Activated T-helper 17 cell treated with anti-CD3 and anti-CD28 coated beads, Interleukin-2, amount 50 U/mL, for 72 hours (primary cell): ENCODE measurements at regions not wholly inside any gene's neighbourhood (a gene's known extent, or its start where the extent isn't known, plus 50 kb on each side); places are given as distances from the start of the nearest gene placed in this dataset.
"Not testable (repeated sequence)": the region's sequence is repeated elsewhere in the genome, so short reads cannot be mapped to it uniquely, and the experiment has no call there.

ENCODE experiments used
- ATAC-seq: fragments of 150-1000 bp; cut with Tn5 transposase; replicated peaks from 2 replicates; pipeline ENCODE4 v1.10.0; 2021; ENCODE audit warnings: mild to moderate bottlenecking, moderate library complexity
- H3K27ac Mint-ChIP-seq: one replicate; pipeline ENCODE4 v1.8.0; 2022; ENCODE audit warnings: mixed read lengths
- H3K27me3 Mint-ChIP-seq: one replicate; pipeline ENCODE4 v1.8.0; 2022; ENCODE audit warnings: mixed read lengths
- H3K36me3 Mint-ChIP-seq: one replicate; pipeline ENCODE4 v1.8.0; 2022; ENCODE audit warnings: low read depth, mild to moderate bottlenecking, mixed read lengths
- H3K4me1 Mint-ChIP-seq: one replicate; pipeline ENCODE4 v1.8.0; 2022; ENCODE audit warnings: mixed read lengths
- H3K4me3 Mint-ChIP-seq: one replicate; pipeline ENCODE4 v1.8.0; 2022; ENCODE audit warnings: mild to moderate bottlenecking, mixed read lengths
- H3K9me3 Mint-ChIP-seq: one replicate; pipeline ENCODE4 v1.8.0; 2022; ENCODE audit warnings: mixed read lengths

GRCh38 chr7:68833422-68833821, 764.9 kb upstream of the AUTS2 start:
- Mint-ChIP-seq H3K9me3 (peaks cover 17% of the 10 kb centered on the region), H3K4me1 (no peaks in the 10 kb centered on the region), H3K36me3 (no peaks in the 10 kb centered on the region), H3K4me3 (no peak overlapping the region), H3K27ac (no peak overlapping the region), H3K27me3 (no peaks in the 10 kb centered on the region)
- ATAC-seq = no peak

- Mint-ChIP-seq H3K4me3 (no peak overlapping the region), H3K27ac (no peak overlapping the region), H3K4me1 (no peaks in the 10 kb centered on the region), H3K36me3 (no peaks in the 10 kb centered on the region), H3K27me3 (no peaks in the 10 kb centered on the region), H3K9me3 (peaks cover 7% of the 10 kb centered on the region)
- ATAC-seq = no peak
These were observed 759.3 kb upstream of the AUTS2 start for GRCh38 chr7:68839014-68839413.

- H3K9me3 Mint-ChIP-seq = peaks cover 17% of the 10 kb centered on the region
- H3K27ac Mint-ChIP-seq = no peak overlapping the region
- no peak for ATAC-seq
- H3K27me3 Mint-ChIP-seq = no peaks in the 10 kb centered on the region
- H3K4me3 Mint-ChIP-seq = no peak overlapping the region
- H3K4me1 Mint-ChIP-seq = no peaks in the 10 kb centered on the region
- H3K36me3 Mint-ChIP-seq = no peaks in the 10 kb centered on the region
These were observed 757.3 kb upstream of the AUTS2 start for GRCh38 chr7:68840991-68841390.

GRCh38 chr7:68843985-68844384, 754.3 kb upstream of the AUTS2 start:
- H3K36me3 Mint-ChIP-seq, H3K4me1 Mint-ChIP-seq, H3K27me3 Mint-ChIP-seq, H3K4me3 Mint-ChIP-seq, H3K27ac Mint-ChIP-seq, ATAC-seq: not testable (repeated sequence)
- peaks cover 15% of the 10 kb centered on the region for H3K9me3 Mint-ChIP-seq

GRCh38 chr7:68846811-68847325, 751.4 kb upstream of the AUTS2 start:
- no peak overlapping the region for H3K27ac Mint-ChIP-seq
- no peaks in the 10 kb centered on the region for H3K27me3 Mint-ChIP-seq
- no peak for ATAC-seq
- no peak overlapping the region for H3K4me3 Mint-ChIP-seq
- no peaks in the 10 kb centered on the region for H3K4me1 Mint-ChIP-seq
- peaks cover 15% of the 10 kb centered on the region for H3K9me3 Mint-ChIP-seq
- no peaks in the 10 kb centered on the region for H3K36me3 Mint-ChIP-seq

GRCh38 chr7:68853254-68853653, 745.0 kb upstream of the AUTS2 start:
- no peak for ATAC-seq
- peaks cover 10% of the 10 kb centered on the region for H3K9me3 Mint-ChIP-seq
- H3K27ac Mint-ChIP-seq = no peak overlapping the region
- H3K27me3 Mint-ChIP-seq = no peaks in the 10 kb centered on the region
- no peaks in the 10 kb centered on the region for H3K4me1 Mint-ChIP-seq
- H3K4me3 Mint-ChIP-seq = no peak overlapping the region
- H3K36me3 Mint-ChIP-seq = no peaks in the 10 kb centered on the region

- H3K9me3 Mint-ChIP-seq = peaks cover 17% of the 10 kb centered on the region
- no peaks in the 10 kb centered on the region for H3K36me3 Mint-ChIP-seq
- H3K4me3 Mint-ChIP-seq = no peak overlapping the region
- no peak for ATAC-seq
- H3K27me3 Mint-ChIP-seq = no peaks in the 10 kb centered on the region
- no peaks in the 10 kb centered on the region for H3K4me1 Mint-ChIP-seq
- H3K27ac Mint-ChIP-seq = no peak overlapping the region
These were observed 740.7 kb upstream of the AUTS2 start for GRCh38 chr7:68857571-68857970.

GRCh38 chr7:68858497-68858896, 739.8 kb upstream of the AUTS2 start:
- ATAC-seq = no peak
- H3K27ac Mint-ChIP-seq = no peak overlapping the region
- no peak overlapping the region for H3K4me3 Mint-ChIP-seq
- H3K9me3 Mint-ChIP-seq = peaks cover 17% of the 10 kb centered on the region
- H3K27me3 Mint-ChIP-seq = no peaks in the 10 kb centered on the region
- H3K36me3 Mint-ChIP-seq = no peaks in the 10 kb centered on the region
- no peaks in the 10 kb centered on the region for H3K4me1 Mint-ChIP-seq

- H3K4me1 Mint-ChIP-seq = no peaks in the 10 kb centered on the region
- no peak overlapping the region for H3K4me3 Mint-ChIP-seq
- no peaks in the 10 kb centered on the region for H3K36me3 Mint-ChIP-seq
- no peak overlapping the region for H3K27ac Mint-ChIP-seq
- no peaks in the 10 kb centered on the region for H3K27me3 Mint-ChIP-seq
- H3K9me3 Mint-ChIP-seq = peaks cover 14% of the 10 kb centered on the region
- ATAC-seq = no peak
These were observed 737.1 kb upstream of the AUTS2 start for GRCh38 chr7:68861171-68861570.

GRCh38 chr7:68862261-68862660, 736.0 kb upstream of the AUTS2 start:
- Mint-ChIP-seq H3K9me3 (peaks cover 11% of the 10 kb centered on the region), H3K4me1 (no peaks in the 10 kb centered on the region), H3K36me3 (no peaks in the 10 kb centered on the region), H3K4me3 (no peak overlapping the region), H3K27me3 (no peaks in the 10 kb centered on the region), H3K27ac (no peak overlapping the region)
- ATAC-seq = no peak

- Mint-ChIP-seq H3K4me3 (no peak overlapping the region), H3K9me3 (peaks cover 11% of the 10 kb centered on the region), H3K4me1 (no peaks in the 10 kb centered on the region), H3K27ac (no peak overlapping the region), H3K36me3 (no peaks in the 10 kb centered on the region), H3K27me3 (no peaks in the 10 kb centered on the region)
- no peak for ATAC-seq
These were observed 735.5 kb upstream of the AUTS2 start for GRCh38 chr7:68862736-68863135.

GRCh38 chr7:68865351-68866199, 732.7 kb upstream of the AUTS2 start:
- no peaks in the 10 kb centered on the region for H3K4me1 Mint-ChIP-seq
- ATAC-seq = no peak
- no peaks in the 10 kb centered on the region for H3K27me3 Mint-ChIP-seq
- H3K27ac Mint-ChIP-seq = no peak overlapping the region
- H3K36me3 Mint-ChIP-seq = no peaks in the 10 kb centered on the region
- H3K9me3 Mint-ChIP-seq = peaks cover 18% of the 10 kb centered on the region
- H3K4me3 Mint-ChIP-seq = no peak overlapping the region

GRCh38 chr7:68866200-68866570, 732.1 kb upstream of the AUTS2 start:
- H3K36me3 Mint-ChIP-seq = no peaks in the 10 kb centered on the region
- peaks cover 19% of the 10 kb centered on the region for H3K9me3 Mint-ChIP-seq
- no peaks in the 10 kb centered on the region for H3K27me3 Mint-ChIP-seq
- no peak overlapping the region for H3K4me3 Mint-ChIP-seq
- H3K27ac Mint-ChIP-seq = no peak overlapping the region
- ATAC-seq = no peak
- H3K4me1 Mint-ChIP-seq = no peaks in the 10 kb centered on the region

- peaks cover 16% of the 10 kb centered on the region for H3K9me3 Mint-ChIP-seq
- not testable (repeated sequence) for H3K27me3 Mint-ChIP-seq, H3K4me1 Mint-ChIP-seq, H3K36me3 Mint-ChIP-seq, ATAC-seq, H3K27ac Mint-ChIP-seq, H3K4me3 Mint-ChIP-seq
These were observed 731.6 kb upstream of the AUTS2 start for GRCh38 chr7:68866721-68867120.

GRCh38 chr7:68868978-68869377, 729.3 kb upstream of the AUTS2 start:
- H3K4me1 Mint-ChIP-seq = no peaks in the 10 kb centered on the region
- H3K4me3 Mint-ChIP-seq = no peak overlapping the region
- H3K36me3 Mint-ChIP-seq = no peaks in the 10 kb centered on the region
- no peak overlapping the region for H3K27ac Mint-ChIP-seq
- peaks cover 20% of the 10 kb centered on the region for H3K9me3 Mint-ChIP-seq
- no peaks in the 10 kb centered on the region for H3K27me3 Mint-ChIP-seq
- no peak for ATAC-seq
